ENCODE measurements at regions not wholly inside any gene's neighbourhood (a gene's known extent, or its start where the extent isn't known, plus 50 kb on each side); places are given as distances from the start of the nearest gene placed in this dataset.
A peak's percentile ranks its signal among the peaks of the same experiment; 100 is the strongest.

DNA sequence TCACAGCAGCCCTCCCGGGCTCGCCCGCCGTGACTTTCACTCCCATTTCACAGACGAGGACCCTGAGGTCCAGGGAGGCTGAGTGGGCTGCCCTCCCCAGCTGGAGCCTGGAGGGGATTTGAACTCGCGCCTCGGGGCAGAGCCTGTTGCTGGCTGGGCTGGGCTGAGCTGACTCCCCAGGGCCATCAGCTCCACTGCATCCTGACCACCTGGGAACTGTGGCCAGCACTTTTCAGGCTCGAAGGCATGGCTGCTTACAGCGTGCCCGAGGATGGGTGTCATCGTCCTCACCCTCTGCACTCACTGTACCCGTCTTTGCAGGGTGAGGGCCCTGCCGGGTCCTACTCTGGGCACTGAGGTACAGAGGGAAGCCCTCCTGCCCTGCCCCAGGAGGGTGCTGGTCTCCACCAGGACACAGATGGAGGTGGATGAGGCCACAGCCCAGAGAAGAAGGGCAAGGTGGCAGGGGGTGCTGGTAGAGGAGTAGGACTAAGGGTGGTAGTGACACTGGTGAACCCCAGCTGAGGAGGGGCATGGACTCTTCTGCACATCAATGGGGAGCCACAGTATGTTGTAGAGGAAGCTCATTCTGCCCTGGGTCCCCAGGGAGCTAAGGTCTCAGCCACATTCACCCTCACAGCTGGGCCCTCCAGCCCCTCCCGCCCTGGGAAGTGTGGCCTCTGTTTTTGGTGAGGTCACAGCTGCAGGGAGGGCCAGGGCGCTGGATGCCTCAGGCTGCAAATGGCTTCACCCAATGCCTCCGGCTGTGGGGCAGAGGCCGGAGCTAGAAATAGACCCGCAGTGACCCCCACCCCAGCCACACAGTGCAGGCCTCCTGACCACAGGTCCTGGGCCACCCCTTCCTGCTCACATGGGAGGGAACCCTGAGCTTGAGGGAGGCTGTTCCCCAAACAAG, 365.1 kb upstream of the SFSWAP start:
- no peak overlapping the region for H3K27ac ChIP-seq (ENCODE audit: low read depth, low read length)
- intact Hi-C loops (cut with micrococcal nuclease) = no loop called here
- ATAC-seq (no peak), DNase-seq (no peak)
- H3K27me3 ChIP-seq (ENCODE audit: control insufficient read depth in 2 of 2, insufficient read depth in 2 of 2, low read length in 2 of 2) = no peaks in the 10 kb centered on the region
- no peaks in the 10 kb centered on the region for H3K4me1 ChIP-seq (ENCODE audit: control insufficient read depth in 2 of 2, insufficient read depth in 2 of 2, low read length in 2 of 2)
- POLR2A ChIA-PET = no interaction called here
- Mint-ChIP-seq H3K27ac (no peak overlapping the region), H3K4me1 (no peaks in the 10 kb centered on the region), H3K9me3 (peaks cover 0 to 5% (median 0%) of the 10 kb centered on the region in 11 donors), H3K36me3 (no peaks in the 10 kb centered on the region), H3K4me3 (no peak overlapping the region), H3K27me3 (peaks cover 0 to 10% (median 10%) of the 10 kb centered on the region in 5 donors)
- no peaks in the 10 kb centered on the region for H3K9me3 ChIP-seq (ENCODE audit: control insufficient read depth in 2 of 3, low read length in 3 of 3)
- CTCF ChIA-PET = interaction anchor here (0.7 kb wide), 1 partner anchor 1404 kb away, joined by 3 read pairs; no protein-coding TSS in a partner anchor
- no peaks in the 10 kb centered on the region for H3K36me3 ChIP-seq (ENCODE audit: control insufficient read depth in 2 of 3, insufficient read depth in 3 of 3, low read length in 3 of 3)
- no peak overlapping the region for H3K4me3 ChIP-seq (ENCODE audit: low read length)

DNA sequence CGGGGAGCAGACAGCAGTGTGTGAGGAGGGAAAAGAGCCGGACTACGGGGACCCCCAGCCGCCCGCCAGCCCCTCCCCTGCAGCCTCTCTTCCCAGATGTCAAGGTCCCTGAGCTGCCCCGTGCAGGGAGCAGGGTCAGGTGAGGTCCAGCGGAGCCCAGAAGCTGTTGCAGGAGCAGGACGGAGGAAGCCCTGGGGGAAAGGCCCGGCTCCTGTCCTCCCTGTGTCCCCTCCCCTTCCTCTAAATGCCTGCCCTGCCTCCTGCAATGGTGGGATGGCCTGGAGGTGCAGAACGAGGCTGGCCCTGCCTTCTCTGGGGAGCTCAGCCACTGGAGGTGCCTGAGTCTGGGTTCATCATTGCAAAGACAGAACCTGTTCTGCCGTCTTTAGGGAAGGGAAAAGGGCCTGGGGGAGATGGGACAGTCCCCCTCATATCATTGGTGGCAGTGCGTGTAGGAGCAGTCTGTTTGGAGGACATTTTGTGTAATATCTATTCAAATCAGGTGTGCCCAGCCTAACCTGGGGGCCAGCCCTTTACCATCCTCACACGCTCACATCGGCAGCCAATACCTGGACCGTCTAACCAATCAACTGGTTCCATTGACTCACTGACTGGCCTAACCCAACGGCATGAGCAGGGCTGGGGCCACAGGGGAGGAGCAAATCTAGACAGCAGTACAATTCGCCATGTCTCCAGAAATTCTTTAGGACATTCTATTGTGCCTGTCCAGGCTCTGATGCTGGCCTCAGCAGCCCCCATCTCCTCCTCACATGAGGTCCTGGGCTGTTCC, 364.1 kb upstream of the SFSWAP start:
- Histone ChIP-seq H3K9me3 (ENCODE audit: control insufficient read depth in 2 of 3, low read length in 3 of 3) (no peaks in the 10 kb centered on the region), H3K4me1 (ENCODE audit: control insufficient read depth in 2 of 2, insufficient read depth in 2 of 2, low read length in 2 of 2) (no peaks in the 10 kb centered on the region), H3K4me3 (ENCODE audit: low read length) (no peak overlapping the region), H3K27me3 (ENCODE audit: control insufficient read depth in 2 of 2, insufficient read depth in 2 of 2, low read length in 2 of 2) (no peaks in the 10 kb centered on the region), H3K27ac (ENCODE audit: low read depth, low read length) (no peak overlapping the region), H3K36me3 (ENCODE audit: control insufficient read depth in 2 of 3, insufficient read depth in 3 of 3, low read length in 3 of 3) (no peaks in the 10 kb centered on the region)
- ChIA-PET CTCF (no interaction called here), POLR2A (no interaction called here)
- no peak for ATAC-seq
- intact Hi-C loops (cut with micrococcal nuclease) = no loop called here
- Mint-ChIP-seq H3K27ac (no peak overlapping the region), H3K9me3 (peaks cover 0 to 5% (median 0%) of the 10 kb centered on the region in 11 donors), H3K36me3 (no peaks in the 10 kb centered on the region), H3K4me1 (no peaks in the 10 kb centered on the region), H3K4me3 (no peak overlapping the region), H3K27me3 (peaks cover 0 to 13% (median 10%) of the 10 kb centered on the region in 5 donors)
- no peak for DNase-seq

GRCh38 chr12:131347345-131347714, 363.6 kb upstream of the SFSWAP start:
- CTCF ChIA-PET = no interaction called here
- POLR2A ChIA-PET = no interaction called here
- H3K27me3 Mint-ChIP-seq = peaks cover 0 to 14% (median 10%) of the 10 kb centered on the region in 5 donors
- ATAC-seq = no peak
- H3K4me1 ChIP-seq (ENCODE audit: control insufficient read depth in 2 of 2, insufficient read depth in 2 of 2, low read length in 2 of 2) = no peaks in the 10 kb centered on the region
- DNase-seq = no peak
- no peak overlapping the region for H3K27ac ChIP-seq (ENCODE audit: low read depth, low read length)
- no peak overlapping the region for H3K27ac Mint-ChIP-seq
- H3K4me1 Mint-ChIP-seq = no peaks in the 10 kb centered on the region
- no peaks in the 10 kb centered on the region for H3K9me3 ChIP-seq (ENCODE audit: control insufficient read depth in 2 of 3, low read length in 3 of 3)
- H3K27me3 ChIP-seq (ENCODE audit: control insufficient read depth in 2 of 2, insufficient read depth in 2 of 2, low read length in 2 of 2) = no peaks in the 10 kb centered on the region
- peaks cover 0 to 4% (median 0%) of the 10 kb centered on the region in 11 donors for H3K9me3 Mint-ChIP-seq
- intact Hi-C loops (cut with micrococcal nuclease) = no loop called here
- no peak overlapping the region for H3K4me3 Mint-ChIP-seq
- no peak overlapping the region for H3K4me3 ChIP-seq (ENCODE audit: low read length)
- H3K36me3 ChIP-seq (ENCODE audit: control insufficient read depth in 2 of 3, insufficient read depth in 3 of 3, low read length in 3 of 3) = no peaks in the 10 kb centered on the region
- no peaks in the 10 kb centered on the region for H3K36me3 Mint-ChIP-seq

- no peaks in the 10 kb centered on the region for H3K4me1 Mint-ChIP-seq
- H3K36me3 Mint-ChIP-seq = no peaks in the 10 kb centered on the region
- H3K4me3 Mint-ChIP-seq = no peak overlapping the region
- H3K9me3 Mint-ChIP-seq = peaks cover 0 to 4% (median 0%) of the 10 kb centered on the region in 11 donors
- Histone ChIP-seq H3K4me3 (ENCODE audit: low read length) (no peak overlapping the region), H3K27ac (ENCODE audit: low read depth, low read length) (no peak overlapping the region), H3K9me3 (ENCODE audit: control insufficient read depth in 2 of 3, low read length in 3 of 3) (no peaks in the 10 kb centered on the region), H3K4me1 (ENCODE audit: control insufficient read depth in 2 of 2, insufficient read depth in 2 of 2, low read length in 2 of 2) (no peaks in the 10 kb centered on the region), H3K36me3 (ENCODE audit: control insufficient read depth in 2 of 3, insufficient read depth in 3 of 3, low read length in 3 of 3) (no peaks in the 10 kb centered on the region), H3K27me3 (ENCODE audit: control insufficient read depth in 2 of 2, insufficient read depth in 2 of 2, low read length in 2 of 2) (no peaks in the 10 kb centered on the region)
- intact Hi-C loops (cut with micrococcal nuclease) = no loop called here
- DNase-seq (no peak), ATAC-seq (peak; percentile 12)
- peaks cover 0 to 14% (median 10%) of the 10 kb centered on the region in 5 donors for H3K27me3 Mint-ChIP-seq
- no peak overlapping the region for H3K27ac Mint-ChIP-seq
- POLR2A ChIA-PET = no interaction called here
- CTCF ChIA-PET = no interaction called here
Observed at GRCh38 chr12:131347732-131348131, 363.2 kb upstream of the SFSWAP start.

GRCh38 chr12:131348231-131348630, 362.7 kb upstream of the SFSWAP start:
- no peak overlapping the region for H3K4me3 Mint-ChIP-seq
- H3K36me3 Mint-ChIP-seq = no peaks in the 10 kb centered on the region
- CTCF ChIA-PET = no interaction called here

DNA sequence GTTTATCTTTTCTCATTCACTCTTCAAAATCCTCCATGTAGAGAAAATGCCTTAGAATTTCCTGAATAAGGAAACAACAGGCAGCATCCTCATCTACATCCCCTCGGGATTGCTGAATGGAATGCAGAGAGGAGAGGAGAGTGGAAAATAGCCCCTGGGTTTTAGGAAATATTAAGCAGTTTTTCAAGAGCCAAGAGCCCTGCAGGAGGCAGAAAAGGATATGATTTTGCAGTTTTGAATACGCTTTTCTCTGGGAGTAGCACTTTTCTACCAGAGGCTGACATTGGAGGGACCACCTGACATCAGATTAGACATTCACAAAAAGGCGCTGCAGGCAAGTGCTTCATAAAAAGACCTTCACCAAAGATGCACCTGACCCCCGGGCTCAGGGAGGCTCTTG, 362.2 kb upstream of the SFSWAP start:
- Mint-ChIP-seq H3K4me1 (no peaks in the 10 kb centered on the region), H3K27me3 (peaks cover 0 to 14% (median 10%) of the 10 kb centered on the region in 5 donors), H3K4me3 (no peak overlapping the region), H3K9me3 (peaks cover 0 to 4% (median 0%) of the 10 kb centered on the region in 11 donors), H3K27ac (no peak overlapping the region), H3K36me3 (no peaks in the 10 kb centered on the region)
- no peaks in the 10 kb centered on the region for H3K27me3 ChIP-seq (ENCODE audit: control insufficient read depth in 2 of 2, insufficient read depth in 2 of 2, low read length in 2 of 2)
- ATAC-seq = no peak
- no peaks in the 10 kb centered on the region for H3K9me3 ChIP-seq (ENCODE audit: control insufficient read depth in 2 of 3, low read length in 3 of 3)
- DNase-seq = no peak
- no peak overlapping the region for H3K4me3 ChIP-seq (ENCODE audit: low read length)
- H3K4me1 ChIP-seq (ENCODE audit: control insufficient read depth in 2 of 2, insufficient read depth in 2 of 2, low read length in 2 of 2) = no peaks in the 10 kb centered on the region
- H3K36me3 ChIP-seq (ENCODE audit: control insufficient read depth in 2 of 3, insufficient read depth in 3 of 3, low read length in 3 of 3) = no peaks in the 10 kb centered on the region
- ChIA-PET POLR2A (no interaction called here), CTCF (no interaction called here)
- intact Hi-C loops (cut with micrococcal nuclease) = no loop called here
- H3K27ac ChIP-seq (ENCODE audit: low read depth, low read length) = no peak overlapping the region

More at GRCh38 chr12:131348231-131348630, 362.7 kb upstream of the SFSWAP start:
- Mint-ChIP-seq H3K4me1 (no peaks in the 10 kb centered on the region), H3K27ac (no peak overlapping the region), H3K27me3 (peaks cover 0 to 14% (median 10%) of the 10 kb centered on the region in 5 donors), H3K9me3 (peaks cover 0 to 4% (median 0%) of the 10 kb centered on the region in 11 donors)
- no peaks in the 10 kb centered on the region for H3K4me1 ChIP-seq (ENCODE audit: control insufficient read depth in 2 of 2, insufficient read depth in 2 of 2, low read length in 2 of 2)
- intact Hi-C loops (cut with micrococcal nuclease) = no loop called here
- no peaks in the 10 kb centered on the region for H3K27me3 ChIP-seq (ENCODE audit: control insufficient read depth in 2 of 2, insufficient read depth in 2 of 2, low read length in 2 of 2)
- no peaks in the 10 kb centered on the region for H3K36me3 ChIP-seq (ENCODE audit: control insufficient read depth in 2 of 3, insufficient read depth in 3 of 3, low read length in 3 of 3)
- POLR2A ChIA-PET = no interaction called here
- H3K27ac ChIP-seq (ENCODE audit: low read depth, low read length) = no peak overlapping the region
- H3K9me3 ChIP-seq (ENCODE audit: control insufficient read depth in 2 of 3, low read length in 3 of 3) = no peaks in the 10 kb centered on the region
- DNase-seq = no peak
- ATAC-seq = no peak
- H3K4me3 ChIP-seq (ENCODE audit: low read length) = no peak overlapping the region

Measured in naive thymus-derived CD4-positive, alpha-beta T cell (primary cell).